Progenitor cell of endocrine pancreas (in vitro differentiated cells): ENCODE measurements at regions not wholly inside any gene's neighbourhood (a gene's known extent, or its start where the extent isn't known, plus 50 kb on each side); places are given as distances from the start of the nearest gene placed in this dataset.

ENCODE experiments used
- DNase-seq: peaks from one replicate; pipeline ENCODE4 v3.0.0; 2021; ENCODE audit warnings: low spot score; ENCODE audit not compliant: unreplicated experiment
- H3K27ac Mint-ChIP-seq: 2 replicates; pipeline ENCODE4 v1.8.0; 2021; ENCODE audit warnings: mild to moderate bottlenecking, moderate library complexity, mixed read lengths
- H3K27me3 Mint-ChIP-seq: 2 replicates; pipeline ENCODE4 v1.8.0; 2021; ENCODE audit warnings: mixed read lengths
- H3K36me3 Mint-ChIP-seq: 2 replicates; pipeline ENCODE4 v1.8.0; 2022; ENCODE audit warnings: mixed read lengths; ENCODE audit not compliant: insufficient read depth
- H3K4me1 Mint-ChIP-seq: 2 replicates; pipeline ENCODE4 v1.8.0; 2021; ENCODE audit warnings: low read depth, mixed read lengths
- H3K4me3 Mint-ChIP-seq: 2 replicates; pipeline ENCODE4 v1.8.0; 2021; ENCODE audit warnings: low read depth, mild to moderate bottlenecking, moderate library complexity, mixed read lengths
- H3K9me3 Mint-ChIP-seq: 2 replicates; pipeline ENCODE4 v1.8.0; 2021; ENCODE audit warnings: low read depth, mixed read lengths
- CTCF ChIP-seq: fragments of 200-600 bp; sonication (generic); IDR thresholded peaks from one replicate; pipeline ENCODE4 v1.5.0; 2021; ENCODE audit warnings: antibody characterized with exemption, mild to moderate bottlenecking; ENCODE audit not compliant: unreplicated experiment

- no peaks in the 10 kb centered on the region for H3K9me3 Mint-ChIP-seq
- H3K27me3 Mint-ChIP-seq: no peaks in the 10 kb centered on the region
- no peak overlapping the region for H3K4me3 Mint-ChIP-seq
- H3K27ac Mint-ChIP-seq: no peak overlapping the region
- no peak for DNase-seq
- no peaks in the 10 kb centered on the region for H3K36me3 Mint-ChIP-seq
- TF ChIP-seq CTCF: no peak
- H3K4me1 Mint-ChIP-seq: peaks cover 3% of the 10 kb centered on the region
Measured at GRCh38 chr12:13788626-13789025, 192.8 kb downstream of the GRIN2B start.

- no peak overlapping the region for H3K4me3 Mint-ChIP-seq
Measured at GRCh38 chr12:13786646-13787045, 194.8 kb downstream of the GRIN2B start.

GRCh38 chr12:13784504-13784903 lies 196.9 kb downstream of the GRIN2B start:
- no peaks in the 10 kb centered on the region for H3K36me3 Mint-ChIP-seq

More at GRCh38 chr12:13786646-13787045, 194.8 kb downstream of the GRIN2B start:
- no peaks in the 10 kb centered on the region for H3K36me3 Mint-ChIP-seq
- no peak for TF ChIP-seq CTCF
- peaks cover 12% of the 10 kb centered on the region for H3K4me1 Mint-ChIP-seq
- peak overlapping the region; percentile 13 for H3K27ac Mint-ChIP-seq
- no peak for DNase-seq
- no peaks in the 10 kb centered on the region for H3K9me3 Mint-ChIP-seq
- H3K27me3 Mint-ChIP-seq: no peaks in the 10 kb centered on the region

GRCh38 chr12:13780453-13780852 lies 200.9 kb downstream of the GRIN2B start:
- H3K9me3 Mint-ChIP-seq: no peaks in the 10 kb centered on the region
- no peak for TF ChIP-seq CTCF
- H3K27me3 Mint-ChIP-seq: peaks cover 4% of the 10 kb centered on the region
- no peak overlapping the region for H3K27ac Mint-ChIP-seq
- H3K4me1 Mint-ChIP-seq: peaks cover 18% of the 10 kb centered on the region
- H3K36me3 Mint-ChIP-seq: no peaks in the 10 kb centered on the region
- no peak overlapping the region for H3K4me3 Mint-ChIP-seq
- no peak for DNase-seq

More at GRCh38 chr12:13784504-13784903, 196.9 kb downstream of the GRIN2B start:
- Mint-ChIP-seq H3K4me3 (no peak overlapping the region), H3K27ac (no peak overlapping the region), H3K4me1 (peaks cover 21% of the 10 kb centered on the region), H3K9me3 (no peaks in the 10 kb centered on the region), H3K27me3 (no peaks in the 10 kb centered on the region)
- no peak for DNase-seq
- no peak for TF ChIP-seq CTCF

GRCh38 chr12:13777374-13777773 lies 204.0 kb downstream of the GRIN2B start:
- Mint-ChIP-seq H3K36me3 (no peaks in the 10 kb centered on the region), H3K27me3 (peaks cover 4% of the 10 kb centered on the region)

More at GRCh38 chr12:13777374-13777773, 204.0 kb downstream of the GRIN2B start:
- Mint-ChIP-seq H3K27ac (no peak overlapping the region), H3K4me1 (peaks cover 15% of the 10 kb centered on the region), H3K9me3 (no peaks in the 10 kb centered on the region), H3K4me3 (no peak overlapping the region)
- no peak for DNase-seq
- TF ChIP-seq CTCF: no peak
